Natural killer cell (primary cell): ENCODE measurements at regions not wholly inside any gene's neighbourhood (a gene's known extent, or its start where the extent isn't known, plus 50 kb on each side); places are given as distances from the start of the nearest gene placed in this dataset.
A peak's percentile ranks its signal among the peaks of the same experiment; 100 is the strongest.

Source experiments
- ATAC-seq, 3 donors: fragments of 150-1000 bp in 2 of 3; fragments of 200-7000 bp in 1 of 3; cut with Tn5 transposase; 1 replicate in 1 of 3; 2 replicates in 2 of 3; pipeline ENCODE4 v1.10.0; 2021; ENCODE audit warnings: mild to moderate bottlenecking in 2 of 3, moderate library complexity in 2 of 3
- DNase-seq, 2 donors: peaks; one replicate each; pipeline versions ENCODE4 v3.0.0 to v3.0.0-alpha.2; 2013 to 2021; ENCODE audit warnings: mixed read lengths in 1 of 2
- H3K27ac ChIP-seq: one replicate; pipeline ENCODE4 v1.5.1; 2013; ENCODE audit warnings: mild to moderate bottlenecking, low read length
- H3K27me3 ChIP-seq: one replicate; pipeline ENCODE4 v1.6.1; 2013; ENCODE audit warnings: low read length; ENCODE audit not compliant: control insufficient read depth, insufficient read depth
- H3K36me3 ChIP-seq: one replicate; pipeline ENCODE4 v1.6.1; 2013; ENCODE audit warnings: low read length; ENCODE audit not compliant: control insufficient read depth, insufficient read depth
- H3K4me1 ChIP-seq: one replicate; pipeline ENCODE4 v1.6.1; 2013; ENCODE audit warnings: low read length; ENCODE audit not compliant: control insufficient read depth, insufficient read depth
- H3K4me3 ChIP-seq: one replicate; pipeline ENCODE4 v1.5.1; 2013; ENCODE audit warnings: low read length
- H3K9me3 ChIP-seq: one replicate; pipeline ENCODE4 v1.6.1; 2013; ENCODE audit warnings: low read length; ENCODE audit not compliant: control insufficient read depth, insufficient read depth
- H3K27ac Mint-ChIP-seq, 2 donors: one replicate each; pipeline ENCODE4 v1.8.0; 2022; ENCODE audit warnings: mild to moderate bottlenecking in 2 of 2, mixed read lengths in 2 of 2, moderate library complexity in 1 of 2
- H3K27me3 Mint-ChIP-seq, 2 donors: one replicate each; pipeline ENCODE4 v1.8.0; 2022; ENCODE audit warnings: low read depth in 2 of 2, mixed read lengths in 2 of 2
- H3K36me3 Mint-ChIP-seq: one replicate; pipeline ENCODE4 v1.8.0; 2022; ENCODE audit warnings: mixed read lengths
- H3K4me1 Mint-ChIP-seq, 2 donors: one replicate each; pipeline ENCODE4 v1.8.0; 2022; ENCODE audit warnings: mixed read lengths in 2 of 2
- H3K4me3 Mint-ChIP-seq: one replicate; pipeline ENCODE4 v1.8.0; 2022; ENCODE audit warnings: mild to moderate bottlenecking, moderate library complexity, mixed read lengths
- H3K9me3 Mint-ChIP-seq, 2 donors: one replicate each; pipeline ENCODE4 v1.8.0; 2022; ENCODE audit warnings: mixed read lengths in 2 of 2
- CTCF ChIP-seq: fragments of 200-600 bp; IDR thresholded peaks from one replicate; pipeline ENCODE4 v1.8.0; 2022; ENCODE audit warnings: antibody characterized with exemption
- WGBS: methylation state at CpG from one replicate; pipeline ENCODE4 v1.1.7; 2013; ENCODE audit warnings: missing lambda C conversion rate; ENCODE audit not compliant: insufficient coverage; 5-methylcytosine and 5-hydroxymethylcytosine counted together
- intact Hi-C: fragments of 100-400 bp; cut with micrococcal nuclease; formaldehyde crosslinking; loops from one replicate; pipeline ENCODE4 v1.14.2; 2022

GRCh38 chr2:144598906-144599305 is 79.0 kb upstream of the ZEB2 start:
- peak overlapping the region; percentile 93 to 95 for H3K27ac Mint-ChIP-seq
- H3K4me1 ChIP-seq, result peaks cover 27% of the 10 kb centered on the region
- no peaks in the 10 kb centered on the region for H3K9me3 ChIP-seq
- H3K4me3 ChIP-seq, result peak overlapping the region; percentile 15
- H3K4me3 Mint-ChIP-seq, result peak overlapping the region; percentile 72
- WGBS, result 39% methylated on average over 4 of the region's 5 CpGs
- no peaks in the 10 kb centered on the region for H3K27me3 ChIP-seq
- peak overlapping the region; percentile 95 for H3K27ac ChIP-seq
- H3K36me3 ChIP-seq, result no peaks in the 10 kb centered on the region
- TF ChIP-seq CTCF, result no peak
- DNase-seq (peak in 1 of 2 donors; percentile 11), ATAC-seq (peak; percentile 37 to 59 (median 50))
- H3K27me3 Mint-ChIP-seq, result no peaks in the 10 kb centered on the region
- H3K9me3 Mint-ChIP-seq, result peaks cover 0 to 2% of the 10 kb centered on the region in 2 donors
- intact Hi-C loops, result loop anchor here (1.0 to 5.0 kb wide), 8 partner anchors 16 to 272 kb away; partner anchors contain the start of gene ZEB2
- H3K36me3 Mint-ChIP-seq, result no peaks in the 10 kb centered on the region
- H3K4me1 Mint-ChIP-seq, result peaks cover 58 to 61% of the 10 kb centered on the region in 2 donors

GRCh38 chr2:144597894-144598593 is 78.1 kb upstream of the ZEB2 start:
- Mint-ChIP-seq H3K9me3 (peaks cover 0 to 2% of the 10 kb centered on the region in 2 donors), H3K27me3 (no peaks in the 10 kb centered on the region), H3K27ac (peak overlapping the region; percentile 93 to 95), H3K36me3 (no peaks in the 10 kb centered on the region), H3K4me1 (peaks cover 59 to 61% of the 10 kb centered on the region in 2 donors), H3K4me3 (peak overlapping the region; percentile 72)
- no peaks in the 10 kb centered on the region for H3K36me3 ChIP-seq
- no peak for TF ChIP-seq CTCF
- H3K9me3 ChIP-seq, result no peaks in the 10 kb centered on the region
- peak overlapping the region; percentile 15 for H3K4me3 ChIP-seq
- peak; percentile 57 to 76 (median 71) for ATAC-seq
- H3K27ac ChIP-seq, result peak overlapping the region; percentile 95
- 34% methylated on average over 2 of the region's 6 CpGs for WGBS
- DNase-seq, result peak in 1 of 2 donors; percentile 35
- no peaks in the 10 kb centered on the region for H3K27me3 ChIP-seq
- H3K4me1 ChIP-seq, result peaks cover 27% of the 10 kb centered on the region
- intact Hi-C loops, result loop anchor here (1.0 to 5.0 kb wide), 8 partner anchors 15 to 271 kb away; partner anchors contain the start of gene ZEB2

GRCh38 chr2:144597388-144597787 is 77.5 kb upstream of the ZEB2 start:
- Mint-ChIP-seq H3K27ac (peak overlapping the region; percentile 93 to 95), H3K4me3 (peak overlapping the region; percentile 72), H3K27me3 (no peaks in the 10 kb centered on the region), H3K4me1 (peaks cover 59 to 61% of the 10 kb centered on the region in 2 donors), H3K9me3 (peaks cover 0 to 2% of the 10 kb centered on the region in 2 donors), H3K36me3 (no peaks in the 10 kb centered on the region)
- TF ChIP-seq CTCF, result no peak
- Histone ChIP-seq H3K4me3 (no peak overlapping the region), H3K9me3 (no peaks in the 10 kb centered on the region), H3K27ac (peak overlapping the region; percentile 95), H3K36me3 (no peaks in the 10 kb centered on the region), H3K27me3 (no peaks in the 10 kb centered on the region), H3K4me1 (peaks cover 27% of the 10 kb centered on the region)
- intact Hi-C loops, result loop anchor here (5.0 kb wide), 4 partner anchors 40 to 270 kb away; no protein-coding TSS in a partner anchor
- ATAC-seq (no peak), DNase-seq (no peak)
- 88% methylated on average over 4 of the region's 4 CpGs for WGBS
